ENCODE measurements at regions not wholly inside any gene's neighbourhood (a gene's known extent, or its start where the extent isn't known, plus 50 kb on each side); places are given as distances from the start of the nearest gene placed in this dataset.

DNA sequence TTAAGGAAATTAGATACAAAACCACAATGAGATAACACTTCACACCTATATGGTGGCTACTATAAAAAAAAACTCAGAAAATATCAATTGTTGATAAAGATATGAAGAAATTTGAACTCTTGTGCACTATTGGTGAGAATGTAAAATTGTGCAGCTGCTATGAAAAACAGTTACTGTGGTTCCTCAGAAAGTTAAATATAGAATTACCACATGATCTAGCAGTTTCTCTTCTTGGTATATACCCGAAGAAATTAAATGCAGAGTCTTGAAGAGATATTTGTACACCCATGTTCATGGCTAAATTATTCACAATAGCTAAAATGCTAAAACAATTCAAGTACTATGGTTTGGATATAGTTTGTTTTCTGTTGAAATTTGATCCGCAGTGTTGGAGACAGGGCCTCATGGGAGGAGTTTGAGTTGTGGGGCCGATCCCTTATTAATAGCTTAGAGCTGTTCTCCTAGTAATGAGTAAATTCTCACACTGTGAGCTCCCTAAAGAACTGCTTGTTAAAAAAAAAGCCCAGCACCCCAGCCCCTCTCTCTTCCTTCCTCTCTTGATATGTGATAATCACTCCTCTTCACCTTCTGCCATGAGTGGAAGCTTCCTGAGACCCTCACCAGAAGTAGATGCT lies 1412.1 kb downstream of the PLA2G4A start:
- DNase-seq = no peak

DNA sequence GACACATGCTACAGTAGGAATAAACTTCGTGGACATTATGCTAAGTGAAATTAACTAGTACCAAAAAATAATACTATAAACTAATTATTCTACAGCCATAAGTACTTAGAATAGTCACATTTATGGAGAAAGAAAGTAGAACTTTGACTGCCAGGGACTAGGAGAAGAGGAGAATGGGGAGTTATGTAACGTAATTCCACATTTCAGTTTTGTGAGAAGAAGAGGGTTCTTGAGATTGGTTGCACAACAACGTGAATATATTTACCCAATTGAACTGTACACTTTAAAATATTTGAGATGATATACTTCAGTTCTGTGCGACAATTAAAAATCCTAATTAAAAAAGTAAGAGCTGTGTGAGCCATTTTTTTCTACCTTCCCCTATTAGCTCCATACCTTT lies 1412.9 kb downstream of the PLA2G4A start:
- no peak for DNase-seq

DNA sequence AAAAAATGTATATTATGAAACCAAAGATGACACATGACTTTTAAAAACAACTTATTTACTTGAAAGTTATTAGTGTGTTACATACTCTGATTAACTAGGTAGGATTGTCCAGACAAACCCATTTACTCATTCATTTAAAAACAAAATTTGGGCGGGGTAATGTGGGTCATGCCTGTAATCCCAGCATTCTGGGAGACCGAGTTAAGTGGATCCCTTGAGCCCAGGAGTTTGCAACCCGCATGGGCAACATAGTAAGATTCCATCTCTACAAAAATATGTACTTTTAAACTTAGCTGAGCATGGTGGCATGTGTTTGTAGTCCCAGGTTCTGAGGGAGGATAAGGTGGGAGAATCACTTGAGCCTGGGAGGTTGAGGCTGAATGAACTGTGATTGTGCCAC lies 1414.7 kb downstream of the PLA2G4A start:
- DNase-seq = no peak

DNA sequence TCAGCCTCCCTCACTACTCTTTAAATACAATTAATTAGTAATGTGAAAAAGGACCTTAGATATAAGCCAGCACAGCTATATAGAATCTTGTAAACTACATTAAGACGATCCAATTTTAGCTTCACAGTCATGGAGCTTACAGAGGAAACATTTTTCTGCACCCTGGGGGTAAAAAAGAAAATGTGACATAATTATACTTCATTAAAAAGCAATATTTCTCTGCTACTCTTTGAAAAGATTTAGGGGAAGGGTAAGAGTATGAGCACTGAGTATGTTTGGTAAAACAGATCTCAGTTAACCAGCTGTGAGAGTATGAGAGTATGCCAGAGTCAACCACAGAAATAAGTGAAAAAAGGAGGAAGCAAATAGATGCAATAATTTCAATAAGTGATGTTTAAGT lies 1415.9 kb downstream of the PLA2G4A start:
- DNase-seq = no peak

DNA sequence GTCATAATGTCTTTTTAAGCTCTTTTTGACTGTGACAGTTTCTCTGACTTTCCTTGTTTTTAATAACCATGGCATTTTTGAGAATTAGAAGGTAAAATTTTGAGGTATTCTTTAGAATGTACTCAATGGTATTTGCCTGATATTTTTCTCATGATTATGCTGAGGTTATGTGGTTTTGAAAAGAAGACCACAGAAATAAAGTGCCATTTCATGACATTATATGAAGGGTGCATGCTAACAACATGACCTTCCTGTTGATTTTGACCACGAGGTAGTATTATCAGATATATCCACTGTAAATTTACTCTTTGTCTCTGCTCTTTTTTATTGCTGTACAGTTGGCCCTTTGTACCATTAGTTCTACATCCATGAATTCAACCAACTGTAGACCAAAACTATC lies 1418.5 kb downstream of the PLA2G4A start:
- DNase-seq = no peak

DNA sequence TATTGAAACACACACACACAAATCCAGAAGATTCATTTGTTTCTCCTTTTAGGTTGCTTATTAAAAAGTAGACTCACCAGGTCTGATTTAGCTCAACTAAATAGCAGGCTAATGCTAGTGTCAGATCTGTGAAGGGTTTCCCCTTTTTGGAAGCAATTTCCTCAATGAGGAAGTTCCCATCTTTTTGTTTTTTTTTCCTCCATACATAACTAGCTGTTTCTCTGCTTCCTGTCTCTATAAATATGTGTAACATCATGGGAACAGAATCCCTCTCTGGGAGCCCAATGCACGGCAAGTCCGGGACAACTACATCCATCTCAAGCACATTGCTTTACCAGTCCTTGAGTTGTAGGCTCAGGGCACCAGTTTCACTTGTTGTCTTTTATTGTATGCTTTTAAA lies 1421.1 kb downstream of the PLA2G4A start:
- DNase-seq = no peak

DNA sequence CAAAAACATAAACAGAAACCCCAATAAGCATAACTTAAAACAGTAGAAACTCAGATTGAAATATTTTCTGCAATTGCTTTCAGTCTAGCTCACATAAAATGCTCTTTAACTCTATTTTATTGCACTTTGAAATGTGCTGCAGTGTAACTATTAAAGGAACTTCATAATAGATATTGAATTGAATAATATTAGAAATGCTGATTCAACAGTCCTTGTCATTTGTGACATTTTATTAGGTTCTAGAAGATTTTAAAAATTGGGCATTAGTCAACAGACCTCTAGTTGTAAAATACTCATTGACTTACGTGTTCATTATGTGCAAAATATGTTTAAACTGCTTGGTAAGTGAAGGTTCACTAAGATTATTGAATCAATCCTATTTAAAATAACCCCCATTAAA lies 1422.3 kb downstream of the PLA2G4A start:
- DNase-seq = no peak

DNA sequence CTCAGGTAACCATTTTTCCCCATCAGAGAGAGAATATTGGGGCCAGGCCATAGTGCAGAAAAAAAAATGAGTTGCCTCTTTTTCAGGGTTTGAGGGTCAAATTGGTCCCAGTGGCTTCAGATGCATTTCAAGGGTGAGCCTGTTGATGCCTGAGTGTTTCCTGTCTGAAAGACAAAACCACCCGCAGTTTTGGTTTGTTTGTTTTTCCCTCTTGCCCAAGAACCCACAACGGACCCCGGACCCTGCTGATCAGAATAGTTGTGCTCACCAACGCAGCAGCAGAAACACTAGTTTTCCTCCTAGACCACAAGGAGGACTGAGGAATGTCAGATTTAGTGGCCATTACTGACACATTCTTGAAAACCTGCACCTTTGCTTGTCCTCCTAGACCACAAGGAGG lies 1433.1 kb downstream of the PLA2G4A start:
- no peak for DNase-seq

DNA sequence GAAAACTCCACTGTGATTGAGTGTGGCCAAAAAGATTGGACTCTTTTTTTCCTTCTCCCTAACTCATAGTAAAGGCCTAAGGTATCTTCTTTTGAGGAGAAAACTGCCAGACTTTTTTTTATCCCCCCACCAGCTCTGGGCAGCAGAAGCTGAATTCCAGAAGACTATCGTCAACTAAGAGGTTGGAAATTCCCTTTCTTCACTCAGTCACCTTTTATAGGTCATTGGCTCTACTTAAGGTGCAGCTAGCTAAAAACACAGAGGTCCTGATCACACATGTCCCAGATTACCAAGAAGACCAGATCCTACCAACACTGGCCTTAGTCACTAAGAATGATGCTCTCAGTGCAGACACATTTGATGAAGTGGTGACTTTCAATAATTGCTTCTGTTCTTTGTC lies 1441.2 kb downstream of the PLA2G4A start:
- no peak for DNase-seq

DNA sequence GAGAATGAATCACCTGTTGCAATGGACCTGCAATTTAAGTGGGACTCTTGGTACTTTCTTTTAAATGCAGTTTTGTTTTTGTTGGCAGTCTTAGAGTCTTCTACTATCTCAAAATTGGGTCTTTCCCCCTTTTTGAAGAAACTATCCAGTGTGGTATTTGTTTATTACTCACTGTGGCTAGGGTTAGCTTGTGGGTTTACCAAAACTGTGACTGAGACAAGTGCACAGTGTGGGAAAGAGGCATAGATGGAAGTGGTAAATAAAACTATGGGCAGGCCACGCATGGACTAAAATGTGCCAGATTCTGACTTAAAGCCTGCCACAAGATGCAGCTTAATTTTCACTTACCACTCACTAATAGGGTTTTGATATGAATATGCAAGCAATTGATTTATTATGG lies 1441.7 kb downstream of the PLA2G4A start:
- no peak for DNase-seq

DNA sequence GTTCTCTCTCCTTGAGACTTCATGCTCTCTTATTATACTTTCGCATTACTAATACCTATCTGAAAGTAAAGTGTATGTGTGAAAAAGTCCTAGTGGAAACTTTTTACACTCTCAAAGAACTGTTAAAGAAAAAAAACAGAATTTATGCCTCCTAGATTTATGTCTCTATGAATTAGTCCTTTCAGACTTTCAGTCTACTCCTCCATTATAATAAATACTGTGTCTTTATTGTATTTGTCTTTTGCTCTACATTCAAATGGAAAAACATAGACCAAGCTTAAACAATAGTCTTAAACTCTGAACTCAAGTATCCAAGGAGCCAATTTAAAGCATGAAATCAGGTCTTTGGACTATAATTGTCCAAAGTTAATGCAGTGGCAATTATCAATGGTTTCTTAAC lies 1449.0 kb downstream of the PLA2G4A start:
- no peak for DNase-seq

DNA sequence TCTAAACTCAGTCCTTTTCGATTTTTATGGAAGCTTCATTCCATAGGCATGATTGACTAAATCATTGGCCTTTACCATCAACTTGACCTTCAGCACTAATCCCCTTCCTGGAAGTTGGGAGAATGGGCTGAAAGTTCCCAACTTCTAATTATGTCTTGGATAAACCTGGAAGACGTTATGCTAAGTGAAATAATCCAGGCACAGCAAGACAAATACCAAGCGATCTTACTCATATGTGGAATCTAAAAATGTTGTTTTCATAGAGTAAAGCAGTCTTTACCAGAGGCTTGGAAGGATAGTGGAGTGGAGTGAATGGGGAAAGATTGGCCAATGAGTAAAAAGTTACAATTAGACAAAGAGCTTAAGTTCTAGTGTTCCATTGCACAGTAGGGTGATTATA lies 1453.2 kb downstream of the PLA2G4A start:
- no peak for DNase-seq

DNA sequence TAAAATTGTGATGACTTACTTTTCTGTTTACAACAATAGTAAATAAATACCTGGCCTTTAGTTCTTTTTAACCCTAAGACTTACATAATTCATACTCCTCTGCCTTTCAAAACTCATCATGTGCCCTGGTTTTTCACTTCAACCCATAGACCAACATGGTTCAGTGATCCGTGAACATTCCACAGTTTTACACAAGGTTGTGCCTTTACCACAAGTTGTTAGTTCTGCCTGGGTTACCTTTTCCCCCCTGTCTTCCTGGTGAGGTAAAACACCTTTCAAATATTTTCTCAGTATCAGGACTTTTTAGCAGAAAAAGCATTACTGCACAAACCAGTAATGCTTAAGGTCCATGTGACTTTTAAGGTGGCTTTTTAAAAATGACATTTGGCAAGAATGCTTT lies 1466.4 kb downstream of the PLA2G4A start:
- no peak for DNase-seq

DNA sequence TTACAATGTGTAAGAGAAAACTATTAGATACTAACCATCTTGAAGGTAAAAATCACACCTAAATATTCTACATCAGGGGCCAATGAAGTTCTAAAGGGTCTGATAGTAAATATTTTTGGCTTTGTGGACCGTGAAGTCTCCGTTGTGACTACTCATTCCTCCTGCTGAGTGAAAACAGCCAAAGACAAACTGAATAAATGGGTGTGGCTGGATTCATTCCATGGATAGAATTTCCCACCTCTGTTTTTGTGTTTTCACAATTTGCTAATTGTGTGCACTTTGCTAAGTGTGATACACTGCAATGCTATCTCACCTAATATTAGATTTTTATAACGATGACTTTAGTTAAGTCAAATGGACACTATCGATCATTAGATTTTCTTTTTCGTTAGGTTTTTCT lies 1474.0 kb downstream of the PLA2G4A start:
- DNase-seq = no peak

DNA sequence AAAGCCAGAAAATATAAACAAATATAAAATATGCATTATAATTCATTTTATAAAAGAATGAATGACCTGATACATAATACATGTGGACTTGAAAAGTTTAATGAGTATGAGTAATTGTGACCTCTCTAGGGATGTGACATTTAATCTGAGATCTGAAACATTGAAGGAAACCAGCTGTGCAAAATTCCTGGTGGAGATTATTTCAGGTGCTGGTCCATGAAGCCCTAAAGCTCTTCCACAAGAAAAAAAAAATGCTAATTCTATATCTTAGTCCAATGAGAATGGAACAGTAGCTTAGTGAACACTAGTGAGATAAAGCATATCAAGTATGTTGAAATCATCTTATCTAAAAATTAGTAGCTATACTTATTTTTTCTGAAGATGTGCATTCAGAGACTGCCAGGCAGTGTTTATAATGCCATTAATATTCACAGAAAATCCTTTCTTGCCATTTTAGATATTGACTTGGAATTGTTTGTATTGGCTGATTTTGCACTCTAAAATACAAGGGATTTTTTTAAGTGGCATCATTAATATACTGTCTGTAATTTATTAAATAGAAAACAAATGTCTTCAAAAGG lies 1485.9 kb downstream of the PLA2G4A start:
- DNase-seq = no peak

DNA sequence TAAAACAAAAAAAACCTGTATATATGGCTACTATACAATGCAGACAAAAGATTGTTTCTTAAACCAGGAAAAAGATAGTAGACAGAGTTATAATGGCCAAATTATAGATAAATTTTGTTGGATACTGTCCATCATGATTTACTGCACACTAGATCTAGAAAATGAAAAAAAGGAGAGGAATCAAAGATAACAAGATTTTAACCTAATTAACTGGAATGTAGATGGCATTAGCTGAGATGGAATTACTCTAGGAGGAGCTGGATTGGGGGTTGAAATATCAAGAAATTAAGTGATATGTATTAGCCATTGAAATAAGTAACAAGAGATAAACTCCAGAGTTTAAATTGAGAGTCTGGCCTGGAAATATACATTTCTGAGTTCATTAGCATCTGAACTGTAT lies 1489.1 kb downstream of the PLA2G4A start:
- no peak for DNase-seq

DNA sequence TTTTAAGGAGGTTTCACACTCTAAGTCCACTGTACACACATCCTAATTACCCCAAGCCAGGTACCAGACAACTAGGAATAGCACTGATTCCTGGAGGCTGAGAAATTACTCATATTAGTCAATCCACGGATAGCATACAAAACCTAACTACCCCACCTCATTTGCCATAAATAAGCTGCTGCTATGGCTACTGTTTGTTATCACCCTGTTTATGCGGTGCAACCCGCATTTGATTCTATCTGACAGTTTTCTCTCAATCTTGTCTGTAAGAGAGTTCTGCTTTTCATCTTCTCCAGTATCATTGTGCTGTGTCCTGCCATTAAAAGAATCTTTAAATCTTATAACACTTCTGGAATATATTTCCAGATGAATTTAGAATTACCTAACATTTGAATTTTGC lies 1496.5 kb downstream of the PLA2G4A start:
- no peak for DNase-seq

DNA sequence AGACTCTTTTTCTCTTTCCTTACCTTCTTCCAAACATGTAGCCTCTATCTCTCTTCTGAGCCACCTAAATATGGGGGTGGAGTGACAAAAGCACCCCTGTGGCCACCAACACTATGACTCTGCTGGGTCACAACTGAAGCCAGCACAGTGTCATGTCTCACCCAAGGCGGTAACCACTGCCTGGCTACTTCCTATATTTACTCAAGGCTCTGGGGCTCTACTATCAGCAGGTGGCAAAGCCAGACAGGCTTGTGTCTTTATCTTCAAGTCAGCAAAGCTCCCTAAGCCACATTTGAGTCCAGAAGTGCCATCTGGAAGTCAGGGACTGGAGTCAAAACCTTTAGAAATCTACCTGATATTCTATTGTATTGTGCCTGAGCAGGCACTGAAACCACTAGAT lies 1515.2 kb downstream of the PLA2G4A start:
- no peak for DNase-seq

DNA sequence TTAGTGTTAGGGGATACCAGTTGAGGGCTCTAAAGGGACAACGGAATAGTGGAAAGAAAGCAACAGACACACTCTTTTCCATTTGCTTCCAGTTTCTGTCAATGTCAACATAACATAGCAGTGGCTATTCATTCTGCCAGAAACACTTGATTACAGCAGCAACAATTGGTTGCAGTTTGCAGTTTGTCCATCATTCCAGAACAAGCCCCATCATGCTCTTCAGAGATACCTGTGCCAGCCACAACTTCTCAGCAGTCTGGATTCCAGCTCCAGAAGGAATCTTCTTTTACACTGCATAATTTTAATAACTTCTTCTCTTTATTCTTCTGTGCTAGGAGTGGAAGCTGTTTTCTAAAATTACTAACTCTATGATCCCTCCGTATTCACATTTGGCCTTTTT lies 1521.4 kb downstream of the PLA2G4A start:
- DNase-seq = no peak

DNA sequence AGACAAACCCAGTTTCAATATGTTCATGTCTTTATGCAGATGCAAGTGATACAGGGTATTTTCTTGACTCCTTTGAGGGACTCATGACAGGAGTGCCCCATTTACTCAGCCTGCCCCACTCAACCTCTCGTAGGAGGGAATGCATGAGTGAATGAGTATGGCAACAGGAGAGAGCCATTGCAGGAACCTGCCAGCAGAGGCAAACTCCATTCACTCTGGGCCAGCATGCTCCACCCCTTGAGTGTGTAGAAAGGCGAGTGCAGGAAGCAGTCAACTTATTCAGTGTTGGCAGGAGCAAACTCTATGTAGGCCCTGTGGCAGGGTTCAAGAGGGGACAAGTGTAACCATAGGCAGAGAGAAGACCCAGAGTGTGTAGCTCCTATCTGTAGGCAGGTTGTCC lies 1526.3 kb downstream of the PLA2G4A start:
- DNase-seq = no peak

DNA sequence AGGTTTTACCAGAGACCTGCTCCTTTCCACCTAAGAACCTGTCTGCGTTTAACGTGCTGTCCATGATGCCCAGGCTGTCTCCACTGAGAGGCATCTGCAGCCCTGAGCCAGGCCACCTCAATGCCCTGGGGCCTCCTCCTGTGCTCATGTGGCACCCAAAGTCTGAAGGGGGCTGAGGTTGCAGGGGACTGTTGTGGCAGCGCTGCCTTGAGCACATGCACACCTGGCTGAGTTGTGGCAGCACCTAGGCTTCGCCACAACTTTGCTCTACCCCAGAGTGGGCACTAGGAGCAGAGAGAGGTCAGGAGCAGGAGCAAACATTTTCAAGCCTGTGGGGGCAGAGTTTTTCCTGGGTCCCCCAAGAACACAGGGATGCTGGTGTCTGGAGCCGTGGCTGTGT lies 1527.1 kb downstream of the PLA2G4A start:
- no peak for DNase-seq

DNA sequence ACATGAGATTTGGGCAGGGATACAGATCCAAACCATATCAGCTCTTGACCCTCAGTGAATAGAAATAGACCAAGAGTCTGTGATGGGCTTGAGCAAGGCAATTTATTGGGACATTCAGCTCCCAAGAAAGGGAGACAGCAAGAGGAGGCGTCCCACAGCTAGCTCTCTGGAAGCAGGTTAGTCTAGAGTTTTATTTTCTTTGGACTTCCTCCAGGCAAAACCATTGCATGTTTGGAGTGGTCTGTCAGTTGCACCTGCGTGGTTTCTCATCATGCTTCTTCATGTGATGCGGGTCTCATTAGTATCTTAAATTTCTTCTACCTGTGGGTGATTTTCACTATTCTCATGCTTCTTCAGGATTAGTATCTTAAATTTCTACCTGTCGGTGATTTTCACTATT lies 1530.6 kb downstream of the PLA2G4A start:
- DNase-seq = no peak

DNA sequence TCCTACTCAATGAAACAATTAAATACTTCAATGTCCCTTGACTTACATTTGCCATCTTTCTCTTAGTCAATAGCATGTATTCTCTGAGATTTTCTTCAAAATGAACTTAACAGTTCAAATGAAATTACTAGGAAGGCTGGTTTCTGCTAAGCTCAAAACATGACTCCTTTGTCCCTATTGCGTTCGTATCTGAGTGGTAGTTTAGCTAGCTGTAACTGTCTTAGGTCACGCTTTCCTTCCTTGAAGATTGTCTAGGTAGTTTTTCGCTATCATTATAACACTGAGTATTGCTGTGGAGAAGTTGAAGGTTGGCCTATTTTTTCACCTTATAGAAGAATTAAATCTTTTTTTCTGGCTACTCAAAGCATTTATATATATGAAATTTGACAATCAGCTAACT lies 1535.2 kb downstream of the PLA2G4A start:
- no peak for DNase-seq

DNA sequence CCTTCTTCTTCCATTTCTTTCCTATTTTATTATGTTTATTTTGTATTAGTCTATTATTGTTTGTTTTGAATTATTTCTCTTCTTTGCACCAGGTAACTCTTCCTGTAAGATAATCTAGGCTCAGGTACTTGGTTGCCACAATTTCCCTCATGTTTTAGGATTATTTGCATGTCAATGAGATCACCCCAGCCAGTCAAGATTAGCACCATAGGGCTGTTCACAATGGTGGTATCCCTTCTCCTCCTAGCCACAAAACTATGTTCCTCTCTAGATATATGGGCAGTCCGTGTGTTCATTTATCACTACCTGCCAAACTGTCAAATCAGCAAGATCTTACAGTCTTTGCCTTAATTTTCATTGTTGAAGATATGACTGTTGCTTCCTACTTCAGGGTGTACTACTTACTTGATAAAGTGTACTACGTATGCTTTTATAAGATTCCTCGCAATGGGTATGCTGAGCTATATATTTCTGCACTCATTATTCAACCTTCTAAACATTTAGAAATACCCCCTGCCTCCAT lies 1536.2 kb downstream of the PLA2G4A start:
- DNase-seq = no peak

DNA sequence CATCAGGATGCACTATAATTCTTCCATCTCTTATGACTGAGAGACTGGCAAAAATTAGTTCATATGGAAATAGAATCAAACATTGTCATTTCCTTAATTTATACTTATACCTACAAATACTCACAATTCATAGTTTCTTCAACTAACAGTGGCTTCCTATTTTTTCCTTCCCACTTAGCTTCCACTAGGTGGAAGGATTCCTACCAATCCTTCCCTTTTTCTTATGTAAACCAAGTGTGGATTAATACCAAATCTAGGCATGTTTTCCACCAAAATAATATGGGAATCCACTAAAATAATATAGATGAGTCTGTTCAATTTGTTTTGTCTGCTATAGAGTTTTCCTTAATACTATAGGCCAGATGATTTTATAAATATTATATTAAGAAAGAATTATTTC lies 1537.1 kb downstream of the PLA2G4A start:
- DNase-seq = no peak

Data from islet precursor cell (in vitro differentiated cells).